PC-9 (cell line): ENCODE measurements at regions not wholly inside any gene's neighbourhood (a gene's known extent, or its start where the extent isn't known, plus 50 kb on each side); places are given as distances from the start of the nearest gene placed in this dataset.

Experiments used
- CTCF ChIP-seq: fragments of 200-600 bp; sonication (generic); conservative IDR thresholded peaks from 2 replicates; pipeline ENCODE4 v1.6.1; 2017; ENCODE audit warnings: mixed run types, antibody characterized with exemption, mild to moderate bottlenecking, moderate library complexity
- EZH2 ChIP-seq: fragments of 200-600 bp; sonication (generic); IDR thresholded peaks from 2 replicates; pipeline ENCODE4 v1.8.0; 2017; ENCODE audit warnings: antibody characterized with exemption, low read depth

- no peak for TF ChIP-seq EZH2
- no peak for TF ChIP-seq CTCF
These were observed 73.9 kb upstream of the PRICKLE2 start for GRCh38 chr3:64299206-64299605.
